Caco-2 (cell line): ENCODE measurements at regions not wholly inside any gene's neighbourhood (a gene's known extent, or its start where the extent isn't known, plus 50 kb on each side); places are given as distances from the start of the nearest gene placed in this dataset.
"Not testable (repeated sequence)": the region's sequence is repeated elsewhere in the genome, so short reads cannot be mapped to it uniquely, and the experiment has no call there.

ENCODE experiments used
- BruUV-seq: library from RNA; stranded (reverse); fragments of 400-500 nt; replicated peaks from 2 replicates; lab custom pipeline; 2021; lab: Mats Ljungman, UMichigan
- CTCF ChIA-PET: fragments of 300-600 bp; sonication (Branson Sonifier 250); formaldehyde crosslinking; loops from one replicate; lab custom pipeline; 2022; ENCODE audit warnings: antibody characterized with exemption; lab: Charles Lee
- POLR2A ChIA-PET: fragments of 300-600 bp; sonication (Branson Sonifier 250); formaldehyde crosslinking; loops from one replicate; lab custom pipeline; 2022; ENCODE audit warnings: antibody characterized with exemption; lab: Charles Lee
- DNase-seq, 2 experiments: peaks; one replicate each; pipeline versions ENCODE4 v3.0.0 to v3.0.0-alpha.2; 2020 to 2022
- H3K27me3 ChIP-seq: replicated peaks from 2 replicates; pipeline ENCODE4 v1.6.0; 2011; ENCODE audit warnings: low read length; ENCODE audit not compliant: control insufficient read depth, insufficient read depth
- H3K36me3 ChIP-seq: 2 replicates; pipeline ENCODE4 v1.5.1; 2011; ENCODE audit warnings: low read length; ENCODE audit not compliant: control insufficient read depth, insufficient read depth
- H3K4me1 ChIP-seq: fragments of 250-450 bp; sonication (Bioruptor Pico); 2 replicates; pipeline ENCODE4 v1.5.1; 2020; ENCODE audit warnings: mild to moderate bottlenecking
- H3K4me3 ChIP-seq: 2 replicates; pipeline ENCODE4 v1.5.1; 2011; ENCODE audit warnings: low read depth, mild to moderate bottlenecking, control low read depth, low read length
- H3K9me3 ChIP-seq: fragments of 250-450 bp; sonication (Bioruptor Pico); 2 replicates; pipeline ENCODE4 v1.5.1; 2020; ENCODE audit warnings: mild to moderate bottlenecking, moderate library complexity
- H3K27ac Mint-ChIP-seq: one replicate; pipeline ENCODE4 v1.8.0; 2022; ENCODE audit warnings: mixed read lengths; ENCODE audit not compliant: unreplicated experiment
- H3K27me3 Mint-ChIP-seq: one replicate; pipeline ENCODE4 v1.8.0; 2022; ENCODE audit warnings: mixed read lengths; ENCODE audit not compliant: insufficient read depth, unreplicated experiment
- H3K36me3 Mint-ChIP-seq: one replicate; pipeline ENCODE4 v1.8.0; 2022; ENCODE audit warnings: mild to moderate bottlenecking, mixed read lengths; ENCODE audit not compliant: insufficient read depth, unreplicated experiment
- H3K4me1 Mint-ChIP-seq: one replicate; pipeline ENCODE4 v1.8.0; 2022; ENCODE audit warnings: low read depth, mixed read lengths; ENCODE audit not compliant: unreplicated experiment
- H3K4me3 Mint-ChIP-seq: one replicate; pipeline ENCODE4 v1.8.0; 2022; ENCODE audit warnings: mild to moderate bottlenecking, moderate library complexity, mixed read lengths; ENCODE audit not compliant: unreplicated experiment
- H3K9me3 Mint-ChIP-seq: one replicate; pipeline ENCODE4 v1.8.0; 2022; ENCODE audit warnings: mixed read lengths; ENCODE audit not compliant: unreplicated experiment
- intact Hi-C: fragments of 100-400 bp; cut with micrococcal nuclease; formaldehyde crosslinking; loops from one replicate; pipeline ENCODE4 v1.10.0; 2022; ENCODE audit not compliant: unreplicated experiment
- TF ChIP-seq, protein P1 (sequence below), 2 experiments: fragments of 200-600 bp in 1 of 2; IDR thresholded peaks; 1 replicate in 1 of 2; 2 replicates in 1 of 2; pipeline versions ENCODE4 v1.5.1 to v1.8.0; 2011 to 2022; ENCODE audit warnings: antibody characterized with exemption in 1 of 2, control low read depth in 1 of 2, inconsistent platforms in 1 of 2, low read depth in 1 of 2, low read length in 1 of 2, mild to moderate bottlenecking in 1 of 2, moderate library complexity in 1 of 2; ENCODE audit not compliant: insufficient read depth in 1 of 2, severe bottlenecking in 1 of 2, unreplicated experiment in 1 of 2

DNA sequence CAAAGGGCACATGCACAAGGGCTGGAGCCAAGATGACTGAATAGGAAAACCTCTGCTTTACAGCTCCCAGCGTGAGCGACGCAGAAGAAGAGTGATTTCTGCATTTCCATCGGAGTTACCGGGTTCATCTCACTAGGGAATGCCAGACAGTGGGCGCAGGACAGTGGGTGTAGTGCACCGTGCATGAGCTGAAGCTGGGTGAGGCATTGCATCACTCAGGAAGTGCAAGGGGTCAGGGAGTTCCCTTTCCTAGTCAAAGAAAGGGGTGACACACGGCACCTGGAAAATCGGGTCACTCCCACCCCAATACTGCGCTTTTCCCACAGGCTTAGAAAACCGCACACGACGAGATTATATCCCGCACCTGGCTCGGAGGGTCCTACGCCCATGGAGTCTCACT lies 64.5 kb upstream of the HTR1E start:
- POLR2A ChIA-PET, H3K4me1 ChIP-seq, H3K4me3 Mint-ChIP-seq, H3K27me3 Mint-ChIP-seq, H3K9me3 ChIP-seq, H3K4me1 Mint-ChIP-seq, DNase-seq, H3K36me3 ChIP-seq, H3K36me3 Mint-ChIP-seq, intact Hi-C loops, CTCF ChIA-PET, H3K27me3 ChIP-seq, BruUV-seq, H3K4me3 ChIP-seq, H3K27ac Mint-ChIP-seq: not testable (repeated sequence)
- H3K9me3 Mint-ChIP-seq, result peaks cover 31% of the 10 kb centered on the region

DNA sequence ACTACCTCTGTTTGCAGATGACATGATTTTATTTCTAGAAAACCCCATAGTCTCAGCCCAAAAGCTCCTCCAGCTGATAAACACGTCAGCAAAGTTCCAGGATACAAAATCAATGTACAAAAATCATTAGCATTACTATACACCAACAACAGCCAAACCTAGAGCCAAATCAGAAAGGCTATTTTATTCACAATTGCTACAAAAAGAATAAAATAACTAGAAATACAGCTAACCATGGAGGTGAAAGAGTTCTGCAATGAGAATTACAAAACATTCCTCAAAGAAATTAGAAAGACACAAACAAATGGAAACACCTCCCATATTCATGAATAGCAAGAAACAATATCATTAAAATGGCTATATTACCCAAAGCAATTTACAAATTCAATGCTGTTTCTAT lies 65.6 kb upstream of the HTR1E start:
- Histone ChIP-seq H3K4me3 (no peak overlapping the region), H3K36me3 (no peaks in the 10 kb centered on the region), H3K4me1 (no peaks in the 10 kb centered on the region), H3K9me3 (0 out of 2 replicates have a peak, but pooled peaks cover 4% of the 10 kb centered on the region), H3K27me3 (no peaks in the 10 kb centered on the region)
- H3K4me1 Mint-ChIP-seq, result no peaks in the 10 kb centered on the region
- CTCF ChIA-PET, result no interaction called here
- intact Hi-C loops, result no loop called here
- no peaks in the 10 kb centered on the region for H3K36me3 Mint-ChIP-seq
- no peak overlapping the region for H3K4me3 Mint-ChIP-seq
- no TSS peak for BruUV-seq
- POLR2A ChIA-PET, result no interaction called here
- no peak overlapping the region for H3K27ac Mint-ChIP-seq
- no peaks in the 10 kb centered on the region for H3K27me3 Mint-ChIP-seq
- peaks cover 31% of the 10 kb centered on the region for H3K9me3 Mint-ChIP-seq
- no peak for DNase-seq
- TF ChIP-seq, protein P1, sequence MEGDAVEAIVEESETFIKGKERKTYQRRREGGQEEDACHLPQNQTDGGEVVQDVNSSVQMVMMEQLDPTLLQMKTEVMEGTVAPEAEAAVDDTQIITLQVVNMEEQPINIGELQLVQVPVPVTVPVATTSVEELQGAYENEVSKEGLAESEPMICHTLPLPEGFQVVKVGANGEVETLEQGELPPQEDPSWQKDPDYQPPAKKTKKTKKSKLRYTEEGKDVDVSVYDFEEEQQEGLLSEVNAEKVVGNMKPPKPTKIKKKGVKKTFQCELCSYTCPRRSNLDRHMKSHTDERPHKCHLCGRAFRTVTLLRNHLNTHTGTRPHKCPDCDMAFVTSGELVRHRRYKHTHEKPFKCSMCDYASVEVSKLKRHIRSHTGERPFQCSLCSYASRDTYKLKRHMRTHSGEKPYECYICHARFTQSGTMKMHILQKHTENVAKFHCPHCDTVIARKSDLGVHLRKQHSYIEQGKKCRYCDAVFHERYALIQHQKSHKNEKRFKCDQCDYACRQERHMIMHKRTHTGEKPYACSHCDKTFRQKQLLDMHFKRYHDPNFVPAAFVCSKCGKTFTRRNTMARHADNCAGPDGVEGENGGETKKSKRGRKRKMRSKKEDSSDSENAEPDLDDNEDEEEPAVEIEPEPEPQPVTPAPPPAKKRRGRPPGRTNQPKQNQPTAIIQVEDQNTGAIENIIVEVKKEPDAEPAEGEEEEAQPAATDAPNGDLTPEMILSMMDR (IDR thresholded peaks at IDR 0.05; ENCODE audit: insufficient read depth in 1 of 2, low read depth in 1 of 2, low read length in 1 of 2, severe bottlenecking in 1 of 2, unreplicated experiment in 1 of 2), result no peak

DNA sequence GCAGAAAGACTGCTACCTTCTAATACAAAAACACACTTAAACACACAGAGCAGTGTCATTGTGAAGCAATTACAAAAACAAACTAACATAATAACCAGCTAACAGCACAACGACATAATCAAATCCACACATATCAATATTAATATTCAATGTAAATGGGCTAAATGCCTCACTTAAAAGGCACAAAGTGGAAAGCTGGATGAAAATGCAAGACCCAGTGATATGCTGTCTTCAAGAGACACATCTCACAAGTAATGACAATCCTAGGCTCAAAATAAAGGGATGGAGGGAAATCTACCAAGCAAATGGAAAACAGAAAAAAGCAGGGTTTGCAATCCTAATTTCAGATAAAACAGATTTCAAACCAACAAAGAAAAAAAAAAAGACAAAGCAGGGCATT lies 67.8 kb upstream of the HTR1E start:
- H3K4me3 Mint-ChIP-seq, result no peak overlapping the region
- H3K27ac Mint-ChIP-seq, result no peak overlapping the region
- H3K27me3 Mint-ChIP-seq, result no peaks in the 10 kb centered on the region
- CTCF ChIA-PET, result no interaction called here
- no peaks in the 10 kb centered on the region for H3K36me3 Mint-ChIP-seq
- Histone ChIP-seq H3K4me3 (no peak overlapping the region), H3K27me3 (no peaks in the 10 kb centered on the region), H3K9me3 (peaks cover 9% of the 10 kb centered on the region; the same call in 1 of the 2 replicates), H3K4me1 (no peaks in the 10 kb centered on the region), H3K36me3 (no peaks in the 10 kb centered on the region)
- no peak for DNase-seq
- POLR2A ChIA-PET, result no interaction called here
- H3K4me1 Mint-ChIP-seq, result peaks cover 7% of the 10 kb centered on the region
- intact Hi-C loops, result no loop called here
- peaks cover 31% of the 10 kb centered on the region for H3K9me3 Mint-ChIP-seq
- TF ChIP-seq, protein P1 (IDR thresholded peaks at IDR 0.05; ENCODE audit: insufficient read depth in 1 of 2, low read depth in 1 of 2, low read length in 1 of 2, severe bottlenecking in 1 of 2, unreplicated experiment in 1 of 2), result no peak
- BruUV-seq, result no TSS peak

DNA sequence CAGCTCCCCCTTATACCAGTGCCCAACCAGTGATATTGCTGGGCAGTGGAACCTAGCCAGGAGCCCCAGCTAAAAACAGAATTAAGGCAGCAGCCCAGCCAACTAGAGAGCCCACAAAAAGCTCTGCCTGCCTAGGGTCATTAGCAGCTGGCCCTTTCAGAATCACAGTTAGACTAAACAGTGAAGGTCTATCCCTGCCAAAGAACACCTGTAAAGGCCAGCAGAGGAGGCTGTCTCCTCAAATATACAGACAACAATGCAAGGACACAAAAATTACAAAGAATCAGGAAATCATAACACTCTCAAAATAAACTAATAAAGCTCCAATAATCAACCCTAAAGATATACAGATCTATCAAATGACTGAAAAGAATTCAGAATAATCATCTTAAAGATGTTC lies 77.8 kb upstream of the HTR1E start:
- intact Hi-C loops, result loop anchor here (1.0 to 10.0 kb wide), 5 partner anchors 78 to 485 kb away; partner anchors contain the start of gene HTR1E
- Mint-ChIP-seq H3K27me3 (no peaks in the 10 kb centered on the region), H3K4me1 (no peaks in the 10 kb centered on the region), H3K9me3 (no peaks in the 10 kb centered on the region), H3K36me3 (no peaks in the 10 kb centered on the region), H3K27ac (no peak overlapping the region), H3K4me3 (no peak overlapping the region)
- Histone ChIP-seq H3K27me3 (no peaks in the 10 kb centered on the region), H3K9me3 (no peaks in the 10 kb centered on the region), H3K4me1 (no peaks in the 10 kb centered on the region), H3K4me3 (no peak overlapping the region), H3K36me3 (no peaks in the 10 kb centered on the region)
- TF ChIP-seq, protein P1 (IDR thresholded peaks at IDR 0.05; ENCODE audit: insufficient read depth in 1 of 2, low read depth in 1 of 2, low read length in 1 of 2, severe bottlenecking in 1 of 2, unreplicated experiment in 1 of 2), result no peak
- ChIA-PET CTCF (no interaction called here), POLR2A (no interaction called here)
- no TSS peak for BruUV-seq
- no peak for DNase-seq
